ENCODE measurements at regions not wholly inside any gene's neighbourhood (a gene's known extent, or its start where the extent isn't known, plus 50 kb on each side); places are given as distances from the start of the nearest gene placed in this dataset.

- DNase-seq = no peak
- Mint-ChIP-seq H3K27ac (ENCODE audit: unreplicated experiment) (no peak overlapping the region), H3K27me3 (ENCODE audit: unreplicated experiment) (peaks cover 2% of the 10 kb centered on the region), H3K9me3 (ENCODE audit: unreplicated experiment) (peaks cover 4% of the 10 kb centered on the region), H3K4me1 (ENCODE audit: low read depth, unreplicated experiment) (no peaks in the 10 kb centered on the region), H3K36me3 (ENCODE audit: unreplicated experiment) (peaks cover 4% of the 10 kb centered on the region), H3K4me3 (ENCODE audit: unreplicated experiment) (no peak overlapping the region)
- TF ChIP-seq CTCF (IDR thresholded peaks at IDR 0.05; ENCODE audit: partially characterized antibody, unreplicated experiment) = no peak
Observed at GRCh38 chr15:94882071-94882712, 650.8 kb downstream of the MCTP2 start.

DNA sequence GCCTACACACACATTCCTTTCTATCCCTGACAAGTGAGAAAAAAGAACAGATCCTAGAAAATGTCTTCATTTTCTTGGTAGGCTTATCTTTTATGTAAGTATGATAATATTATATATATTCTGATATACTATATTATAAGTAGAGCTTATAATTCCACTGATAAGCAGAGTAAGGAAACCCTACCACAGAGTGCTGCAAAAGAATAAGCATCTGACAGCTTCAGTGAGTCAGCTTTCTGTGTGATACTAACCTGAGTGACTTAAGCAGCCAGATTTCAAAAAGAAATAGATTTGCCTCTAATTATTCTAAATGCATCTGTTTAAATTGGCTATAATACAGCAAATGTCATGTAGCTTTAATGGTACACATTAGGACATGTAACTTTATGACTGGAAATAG is 656.0 kb downstream of the MCTP2 start:
- Mint-ChIP-seq H3K27ac (ENCODE audit: unreplicated experiment) (no peak overlapping the region), H3K27me3 (ENCODE audit: unreplicated experiment) (no peaks in the 10 kb centered on the region), H3K4me3 (ENCODE audit: unreplicated experiment) (no peak overlapping the region), H3K9me3 (ENCODE audit: unreplicated experiment) (peaks cover 2% of the 10 kb centered on the region), H3K4me1 (ENCODE audit: low read depth, unreplicated experiment) (no peaks in the 10 kb centered on the region), H3K36me3 (ENCODE audit: unreplicated experiment) (no peaks in the 10 kb centered on the region)
- no peak for DNase-seq
- TF ChIP-seq CTCF (IDR thresholded peaks at IDR 0.05; ENCODE audit: partially characterized antibody, unreplicated experiment) = no peak

GRCh38 chr15:94889153-94889552 is 657.8 kb downstream of the MCTP2 start:
- TF ChIP-seq CTCF (IDR thresholded peaks at IDR 0.05; ENCODE audit: partially characterized antibody, unreplicated experiment) = no peak
- no peaks in the 10 kb centered on the region for H3K36me3 Mint-ChIP-seq (ENCODE audit: unreplicated experiment)
- no peak overlapping the region for H3K27ac Mint-ChIP-seq (ENCODE audit: unreplicated experiment)
- H3K27me3 Mint-ChIP-seq (ENCODE audit: unreplicated experiment) = no peaks in the 10 kb centered on the region
- DNase-seq = no peak
- H3K4me1 Mint-ChIP-seq (ENCODE audit: low read depth, unreplicated experiment) = no peaks in the 10 kb centered on the region
- no peak overlapping the region for H3K4me3 Mint-ChIP-seq (ENCODE audit: unreplicated experiment)
- peaks cover under 1% of the 10 kb centered on the region for H3K9me3 Mint-ChIP-seq (ENCODE audit: unreplicated experiment)

- peaks cover 2% of the 10 kb centered on the region for H3K27me3 Mint-ChIP-seq (ENCODE audit: unreplicated experiment)
- DNase-seq = no peak
- no peak overlapping the region for H3K4me3 Mint-ChIP-seq (ENCODE audit: unreplicated experiment)
- H3K4me1 Mint-ChIP-seq (ENCODE audit: low read depth, unreplicated experiment) = no peaks in the 10 kb centered on the region
- H3K27ac Mint-ChIP-seq (ENCODE audit: unreplicated experiment) = no peak overlapping the region
- no peaks in the 10 kb centered on the region for H3K36me3 Mint-ChIP-seq (ENCODE audit: unreplicated experiment)
- peaks cover 1% of the 10 kb centered on the region for H3K9me3 Mint-ChIP-seq (ENCODE audit: unreplicated experiment)
- no peak for TF ChIP-seq CTCF (IDR thresholded peaks at IDR 0.05; ENCODE audit: partially characterized antibody, unreplicated experiment)
Observed at GRCh38 chr15:94893091-94893490, 661.7 kb downstream of the MCTP2 start.

DNA sequence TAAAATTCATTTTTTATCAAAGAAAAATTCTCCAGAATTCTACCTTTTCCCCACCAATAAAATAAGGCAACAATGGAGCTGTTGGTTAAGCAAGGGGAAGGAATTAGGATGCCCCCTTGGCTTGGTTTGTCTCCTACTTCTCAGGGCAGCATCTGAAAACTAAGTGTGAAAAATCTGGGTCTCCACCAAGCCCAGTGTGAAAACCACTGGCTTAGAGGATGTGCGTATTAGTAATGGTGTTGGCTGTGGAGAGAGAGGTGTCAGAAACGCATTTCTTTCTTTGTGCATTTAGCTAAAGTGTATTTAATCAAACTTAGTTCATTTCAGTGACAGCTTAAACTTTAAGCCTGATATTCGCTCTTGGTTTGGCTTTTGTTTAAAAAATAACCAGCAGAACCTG is 662.7 kb downstream of the MCTP2 start:
- TF ChIP-seq CTCF (IDR thresholded peaks at IDR 0.05; ENCODE audit: partially characterized antibody, unreplicated experiment) = no peak
- H3K27me3 Mint-ChIP-seq (ENCODE audit: unreplicated experiment) = peaks cover 2% of the 10 kb centered on the region
- peaks cover 1% of the 10 kb centered on the region for H3K9me3 Mint-ChIP-seq (ENCODE audit: unreplicated experiment)
- no peaks in the 10 kb centered on the region for H3K36me3 Mint-ChIP-seq (ENCODE audit: unreplicated experiment)
- no peak for DNase-seq
- no peaks in the 10 kb centered on the region for H3K4me1 Mint-ChIP-seq (ENCODE audit: low read depth, unreplicated experiment)
- no peak overlapping the region for H3K27ac Mint-ChIP-seq (ENCODE audit: unreplicated experiment)
- H3K4me3 Mint-ChIP-seq (ENCODE audit: unreplicated experiment) = no peak overlapping the region

All from glutamatergic neuron (in vitro differentiated cells).